Neuronal stem cell (in vitro differentiated cells): ENCODE measurements at regions not wholly inside any gene's neighbourhood (a gene's known extent, or its start where the extent isn't known, plus 50 kb on each side); places are given as distances from the start of the nearest gene placed in this dataset. TPM values are rescaled to one million over a fixed set of nuclear protein-coding genes. Genes with fewer than 3 reads are reported as not detected.
"Not testable (repeated sequence)": the region's sequence is repeated elsewhere in the genome, so short reads cannot be mapped to it uniquely, and the experiment has no call there.

ENCODE experiments used
- DNase-seq: peaks from one replicate; pipeline ENCODE4 v3.0.0-alpha.2; 2013; ENCODE audit warnings: low spot score
- H2AFZ ChIP-seq: one replicate; pipeline ENCODE4 v1.6.1; 2013; ENCODE audit warnings: mild to moderate bottlenecking, low read length, inconsistent platforms
- H2AK5ac ChIP-seq: 2 replicates; pipeline ENCODE4 v1.6.1; 2013; ENCODE audit warnings: low read depth, mild to moderate bottlenecking, inconsistent platforms, low read length, moderate library complexity, mixed read lengths
- H2BK120ac ChIP-seq: 2 replicates; pipeline ENCODE4 v1.6.1; 2013; ENCODE audit warnings: low read depth, mild to moderate bottlenecking, inconsistent platforms, low read length, moderate library complexity, mixed read lengths
- H2BK12ac ChIP-seq: one replicate; pipeline ENCODE4 v1.6.1; 2013; ENCODE audit warnings: low read length, inconsistent platforms
- H2BK15ac ChIP-seq: 2 replicates; pipeline ENCODE4 v1.6.1; 2013; ENCODE audit warnings: mild to moderate bottlenecking, low read length, inconsistent platforms, mixed read lengths
- H2BK5ac ChIP-seq: one replicate; pipeline ENCODE4 v1.6.1; 2013; ENCODE audit warnings: inconsistent platforms, mild to moderate bottlenecking, low read length, moderate library complexity
- H3K14ac ChIP-seq: one replicate; pipeline ENCODE4 v1.6.1; 2013; ENCODE audit warnings: low read length, inconsistent platforms
- H3K18ac ChIP-seq: 2 replicates; pipeline ENCODE4 v1.6.1; 2013; ENCODE audit warnings: low read length, inconsistent platforms
- H3K23ac ChIP-seq: 2 replicates; pipeline ENCODE4 v1.6.1; 2013; ENCODE audit warnings: low read depth, mild to moderate bottlenecking, mixed read lengths, low read length, inconsistent platforms; ENCODE audit not compliant: poor library complexity
- H3K27ac ChIP-seq: replicated peaks from 3 replicates; pipeline ENCODE4 v1.5.1; 2013; ENCODE audit warnings: low read length, inconsistent platforms
- H3K27me3 ChIP-seq, 3 experiments: 2 replicates each; pipeline ENCODE4 v1.6.1; 2013; ENCODE audit warnings: low read length in 3 of 3, mild to moderate bottlenecking in 2 of 3, inconsistent platforms in 1 of 3, low read depth in 1 of 3, mixed read lengths in 1 of 3, moderate library complexity in 1 of 3; ENCODE audit not compliant: control insufficient read depth in 3 of 3, insufficient read depth in 3 of 3
- H3K36me3 ChIP-seq, 2 donors: replicated peaks in 1 of 2; 2 replicates each; pipeline ENCODE4 v1.6.1; 2013; ENCODE audit warnings: low read length in 2 of 2; ENCODE audit not compliant: control insufficient read depth in 2 of 2, insufficient read depth in 2 of 2
- H3K4ac ChIP-seq: 2 replicates; pipeline ENCODE4 v1.6.1; 2013; ENCODE audit warnings: inconsistent platforms, mild to moderate bottlenecking, low read length, moderate library complexity
- H3K4me1 ChIP-seq, 2 donors: 1 replicate in 1 of 2; 2 replicates in 1 of 2; pipeline ENCODE4 v1.6.1; 2013; ENCODE audit warnings: low read length in 2 of 2, low read depth in 1 of 2; ENCODE audit not compliant: control insufficient read depth in 2 of 2, insufficient read depth in 1 of 2
- H3K4me2 ChIP-seq: one replicate; pipeline ENCODE4 v1.6.1; 2013; ENCODE audit warnings: mild to moderate bottlenecking, low read length, inconsistent platforms; ENCODE audit not compliant: insufficient read depth, poor library complexity, severe bottlenecking
- H3K4me3 ChIP-seq, 2 donors: 2 replicates each; pipeline ENCODE4 v1.5.1; 2013; ENCODE audit warnings: low read length in 2 of 2, mild to moderate bottlenecking in 2 of 2, inconsistent platforms in 1 of 2, moderate library complexity in 1 of 2
- H3K79me1 ChIP-seq: one replicate; pipeline ENCODE4 v1.6.1; 2013; ENCODE audit warnings: low read depth, mild to moderate bottlenecking, inconsistent platforms, low read length, moderate library complexity
- H3K9ac ChIP-seq: one replicate; pipeline ENCODE4 v1.6.1; 2013; ENCODE audit warnings: mild to moderate bottlenecking, low read depth, low read length, inconsistent platforms; ENCODE audit not compliant: poor library complexity
- H3K9me3 ChIP-seq, 2 donors: replicated peaks in 1 of 2; 2 replicates each; pipeline versions ENCODE3 to v1.6.1; 2013; ENCODE audit warnings: low read length in 2 of 2, mild to moderate bottlenecking in 2 of 2, inconsistent platforms in 1 of 2, low read depth in 1 of 2, mixed read lengths in 1 of 2, moderate library complexity in 1 of 2; ENCODE audit not compliant: control insufficient read depth in 2 of 2, insufficient read depth in 1 of 2
- H4K8ac ChIP-seq: one replicate; pipeline ENCODE4 v1.6.1; 2013; ENCODE audit warnings: low read depth, mild to moderate bottlenecking, inconsistent platforms, low read length, moderate library complexity
- H4K91ac ChIP-seq: one replicate; pipeline ENCODE4 v1.6.1; 2013; ENCODE audit warnings: low read length, low read depth, mild to moderate bottlenecking, inconsistent platforms; ENCODE audit not compliant: poor library complexity
- WGBS, 2 donors: extraction: QIAGEN DNeasy Blood & Tissue Kit; methylation state at CpG; one replicate each; pipeline ENCODE4 v1.1.7; 2013; ENCODE audit warnings: missing lambda C conversion rate in 2 of 2, mixed read lengths in 1 of 2; ENCODE audit not compliant: insufficient read length in 2 of 2, insufficient replicate concordance in 1 of 2; ENCODE audit errors: extremely low coverage in 2 of 2; 5-methylcytosine and 5-hydroxymethylcytosine counted together
- small RNA-seq: library from polyadenylated mRNA; stranded (forward); fragments of <200 nt; extraction: miRNeasy Mini kit (QIAGEN cat#:217004); gene quantifications from one replicate; pipeline ENCODE3, GENCODE V24; 2013; ENCODE audit not compliant: insufficient read depth

- H4K91ac ChIP-seq = no peak overlapping the region
- H3K9me3 ChIP-seq = no peaks in the 10 kb centered on the region
- H2AK5ac ChIP-seq = no peak overlapping the region
- H3K18ac ChIP-seq = no peak overlapping the region
- H2BK120ac ChIP-seq = no peak overlapping the region
- no peak overlapping the region for H3K4me3 ChIP-seq
- peaks cover 0 to 19% of the 10 kb centered on the region in 2 donors for H3K4me1 ChIP-seq
- H3K4me2 ChIP-seq = no peak overlapping the region
- H4K8ac ChIP-seq = no peak overlapping the region
- no peak overlapping the region for H3K14ac ChIP-seq
- H3K9ac ChIP-seq = no peak overlapping the region
- no peak for DNase-seq
- H3K36me3 ChIP-seq = no peaks in the 10 kb centered on the region
- H2AFZ ChIP-seq = no peak overlapping the region
- H2BK12ac ChIP-seq = no peak overlapping the region
- H2BK5ac ChIP-seq = no peak overlapping the region
- H2BK15ac ChIP-seq = no peak overlapping the region
- H3K27ac ChIP-seq = no peak overlapping the region
- no peak overlapping the region for H3K4ac ChIP-seq
- no peaks in the 10 kb centered on the region for H3K79me1 ChIP-seq
- H3K27me3 ChIP-seq = peaks cover 0 to 21% (median 0%) of the 10 kb centered on the region in 3 experiments
- H3K23ac ChIP-seq = no peak overlapping the region
These were observed 56.7 kb upstream of the LPAR1 start for GRCh38 chr9:111094958-111095357.

GRCh38 chr9:111094433-111094924 is 56.2 kb upstream of the LPAR1 start:
- Histone ChIP-seq H3K27me3 (peaks cover 0 to 19% (median 0%) of the 10 kb centered on the region in 3 experiments), H3K4me3 (no peak overlapping the region), H2BK120ac (no peak overlapping the region), H2AFZ (no peak overlapping the region), H3K9me3 (no peaks in the 10 kb centered on the region), H2BK12ac (no peak overlapping the region), H2BK15ac (no peak overlapping the region), H2AK5ac (no peak overlapping the region), H3K4me2 (no peak overlapping the region), H3K79me1 (no peaks in the 10 kb centered on the region), H3K4me1 (peaks cover 0 to 19% of the 10 kb centered on the region in 2 donors), H3K27ac (no peak overlapping the region), H4K8ac (no peak overlapping the region), H3K23ac (no peak overlapping the region), H3K18ac (no peak overlapping the region), H3K9ac (no peak overlapping the region), H4K91ac (no peak overlapping the region), H3K4ac (no peak overlapping the region), H3K36me3 (no peaks in the 10 kb centered on the region), H2BK5ac (no peak overlapping the region), H3K14ac (no peak overlapping the region)
- no peak for DNase-seq
- no CpG with 5 or more reads among the region's 2 CpGs for WGBS, 2 donors

DNA sequence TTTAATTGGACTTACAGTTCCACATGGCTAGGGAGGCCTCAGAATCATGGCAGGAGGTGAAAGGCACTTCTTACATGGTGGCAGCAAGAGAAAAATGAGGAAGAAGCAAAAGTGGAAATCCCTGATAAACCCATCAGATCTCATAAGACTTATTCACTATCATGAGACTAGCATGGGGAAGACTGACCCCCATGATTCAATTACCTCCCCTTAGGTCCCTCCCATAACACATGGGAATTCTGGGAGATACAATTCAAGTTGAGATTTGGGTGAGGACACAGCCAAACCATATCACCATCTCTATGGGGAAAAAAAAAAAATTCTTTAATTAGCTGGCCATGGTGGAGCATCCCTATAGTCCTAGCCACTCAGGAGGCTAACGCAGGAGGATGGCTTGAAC is 53.9 kb upstream of the LPAR1 start:
- H2AFZ ChIP-seq, H3K18ac ChIP-seq, H3K14ac ChIP-seq, H3K9ac ChIP-seq, H3K4me3 ChIP-seq, H3K79me1 ChIP-seq, H2BK15ac ChIP-seq, H2BK12ac ChIP-seq, H4K91ac ChIP-seq, H2BK120ac ChIP-seq, DNase-seq, H2BK5ac ChIP-seq, H3K27ac ChIP-seq, H3K9me3 ChIP-seq, H3K4ac ChIP-seq, H2AK5ac ChIP-seq, H4K8ac ChIP-seq, H3K4me2 ChIP-seq, H3K36me3 ChIP-seq, H3K27me3 ChIP-seq, H3K23ac ChIP-seq: not testable (repeated sequence)
- peaks cover 0 to 13% of the 10 kb centered on the region in 2 donors for H3K4me1 ChIP-seq
- no CpG with 5 or more reads among the region's 1 CpG for WGBS, 2 donors

Small RNA genes lying in the stretch of these regions (small RNA-seq; reads per million reads assigned to genes)
- gene MIR7702 = not detected
- not detected for gene RNY4P18
